H9 (cell line): ENCODE measurements at regions not wholly inside any gene's neighbourhood (a gene's known extent, or its start where the extent isn't known, plus 50 kb on each side); places are given as distances from the start of the nearest gene placed in this dataset.

Experiments
- DNase-seq: peaks from one replicate; pipeline ENCODE4 v3.0.0-alpha.2; 2017
- H2AFZ ChIP-seq: one replicate; pipeline ENCODE4 v1.6.1; 2013; ENCODE audit warnings: mild to moderate bottlenecking, low read length, control low read depth, moderate library complexity
- H2AK5ac ChIP-seq: 2 replicates; pipeline ENCODE4 v1.6.1; 2013; ENCODE audit warnings: low read length, control low read depth, mixed read lengths; ENCODE audit not compliant: insufficient read length
- H2BK120ac ChIP-seq: one replicate; pipeline ENCODE4 v1.6.1; 2013; ENCODE audit warnings: low read depth, mild to moderate bottlenecking, low read length, control low read depth, inconsistent platforms; ENCODE audit not compliant: poor library complexity, severe bottlenecking
- H2BK12ac ChIP-seq: 2 replicates; pipeline ENCODE4 v1.6.1; 2013; ENCODE audit warnings: low read length, control low read depth, mixed read lengths, low read depth; ENCODE audit not compliant: insufficient read length
- H2BK15ac ChIP-seq: 2 replicates; pipeline ENCODE4 v1.6.1; 2013; ENCODE audit warnings: low read depth, low read length, control low read depth
- H2BK20ac ChIP-seq: one replicate; pipeline ENCODE4 v1.6.1; 2013; ENCODE audit warnings: low read depth, mild to moderate bottlenecking, low read length, control low read depth, inconsistent platforms; ENCODE audit not compliant: poor library complexity, severe bottlenecking
- H2BK5ac ChIP-seq: 2 replicates; pipeline ENCODE4 v1.6.1; 2013; ENCODE audit warnings: low read length, control low read depth, mixed read lengths; ENCODE audit not compliant: insufficient read length
- H3K14ac ChIP-seq: 2 replicates; pipeline ENCODE4 v1.6.1; 2013; ENCODE audit warnings: low read length, control low read depth; ENCODE audit not compliant: insufficient read depth
- H3K18ac ChIP-seq: 2 replicates; pipeline ENCODE4 v1.6.1; 2013; ENCODE audit warnings: low read depth, mild to moderate bottlenecking, mixed read lengths, low read length, control low read depth; ENCODE audit not compliant: insufficient read length
- H3K23ac ChIP-seq: 2 replicates; pipeline ENCODE4 v1.6.1; 2013; ENCODE audit warnings: low read length, control low read depth, mixed read lengths, low read depth; ENCODE audit not compliant: insufficient read length
- H3K23me2 ChIP-seq: 2 replicates; pipeline ENCODE4 v1.6.1; 2013; ENCODE audit warnings: low read depth, mild to moderate bottlenecking, mixed read lengths, low read length, control low read depth; ENCODE audit not compliant: insufficient read length, poor library complexity, severe bottlenecking
- H3K27ac ChIP-seq: 2 replicates; pipeline ENCODE4 v1.5.1; 2013; ENCODE audit warnings: low read length, control low read depth, mixed read lengths, low read depth; ENCODE audit not compliant: insufficient read length
- H3K27me3 ChIP-seq: 2 replicates; pipeline ENCODE4 v1.6.1; 2013; ENCODE audit warnings: low read length, control low read depth, inconsistent platforms; ENCODE audit not compliant: insufficient read depth
- H3K4ac ChIP-seq: 2 replicates; pipeline ENCODE4 v1.6.1; 2013; ENCODE audit warnings: low read depth, mild to moderate bottlenecking, control low read depth, inconsistent platforms, low read length, moderate library complexity
- H3K4me1 ChIP-seq: 2 replicates; pipeline ENCODE4 v1.6.1; 2013; ENCODE audit warnings: low read length, control low read depth, inconsistent platforms; ENCODE audit not compliant: insufficient read depth
- H3K4me2 ChIP-seq: 2 replicates; pipeline ENCODE4 v1.6.1; 2013; ENCODE audit warnings: low read length, control low read depth, mixed read lengths; ENCODE audit not compliant: insufficient read length, insufficient read depth
- H3K56ac ChIP-seq: 2 replicates; pipeline ENCODE4 v1.6.1; 2013; ENCODE audit warnings: low read depth, mild to moderate bottlenecking, mixed read lengths, low read length, control low read depth; ENCODE audit not compliant: insufficient read length
- H3K79me1 ChIP-seq: 2 replicates; pipeline ENCODE4 v1.6.1; 2013; ENCODE audit warnings: low read depth, mild to moderate bottlenecking, moderate library complexity, low read length, control low read depth, inconsistent platforms; ENCODE audit not compliant: insufficient read depth, poor library complexity, severe bottlenecking
- H3K79me2 ChIP-seq: 2 replicates; pipeline ENCODE4 v1.6.1; 2013; ENCODE audit warnings: low read length, control low read depth, inconsistent platforms; ENCODE audit not compliant: insufficient read depth
- H3K9ac ChIP-seq: 2 replicates; pipeline ENCODE4 v1.6.1; 2013; ENCODE audit warnings: low read length, control low read depth, mixed read lengths; ENCODE audit not compliant: insufficient read length; ENCODE audit errors: extremely low read depth
- H3K9me3 ChIP-seq: one replicate; pipeline ENCODE4 v1.6.1; 2013; ENCODE audit warnings: low read depth, low read length, inconsistent platforms; ENCODE audit not compliant: control insufficient read depth
- H3T11ph ChIP-seq: one replicate; pipeline ENCODE4 v1.6.1; 2013; ENCODE audit warnings: mild to moderate bottlenecking, low read length, control low read depth, inconsistent platforms
- H4K20me1 ChIP-seq: one replicate; pipeline ENCODE4 v1.6.1; 2013; ENCODE audit not compliant: control insufficient read depth, insufficient read length, insufficient read depth
- H4K5ac ChIP-seq: 2 replicates; pipeline ENCODE4 v1.6.1; 2013; ENCODE audit warnings: low read depth, mild to moderate bottlenecking, mixed read lengths, low read length, control low read depth; ENCODE audit not compliant: insufficient read length
- H4K8ac ChIP-seq: replicated peaks from 2 replicates; pipeline ENCODE4 v1.6.1; 2013; ENCODE audit warnings: low read length, control low read depth, mixed read lengths, low read depth; ENCODE audit not compliant: insufficient read length
- H4K91ac ChIP-seq: 2 replicates; pipeline ENCODE4 v1.6.1; 2013; ENCODE audit warnings: low read depth, mild to moderate bottlenecking, moderate library complexity, mixed read lengths, low read length, control low read depth; ENCODE audit not compliant: insufficient read length
- H3K27ac Mint-ChIP-seq, 3 experiments: 2 replicates in 2 of 3; 3 replicates in 1 of 3; pipeline ENCODE4 v1.8.0; 2020 to 2021; ENCODE audit warnings: mixed read lengths in 3 of 3, mild to moderate bottlenecking in 1 of 3, moderate library complexity in 1 of 3
- H3K27me3 Mint-ChIP-seq: 2 replicates; pipeline ENCODE4 v1.8.0; 2021; ENCODE audit warnings: low read depth, mild to moderate bottlenecking, moderate library complexity, mixed read lengths
- H3K36me3 Mint-ChIP-seq, 3 experiments: 2 replicates in 2 of 3; 3 replicates in 1 of 3; pipeline ENCODE4 v1.8.0; 2020 to 2021; ENCODE audit warnings: low read depth in 3 of 3, mixed read lengths in 3 of 3; ENCODE audit not compliant: insufficient read depth in 1 of 3
- H3K4me1 Mint-ChIP-seq, 2 experiments: 2 replicates each; pipeline ENCODE4 v1.8.0; 2020; ENCODE audit warnings: mixed read lengths in 2 of 2
- H3K4me3 Mint-ChIP-seq, 2 experiments: 2 replicates in 1 of 2; 3 replicates in 1 of 2; pipeline ENCODE4 v1.8.0; 2020 to 2021; ENCODE audit warnings: mild to moderate bottlenecking in 2 of 2, mixed read lengths in 2 of 2, moderate library complexity in 1 of 2
- H3K9me3 Mint-ChIP-seq, 2 experiments: 2 replicates in 1 of 2; 3 replicates in 1 of 2; pipeline ENCODE4 v1.8.0; 2020; ENCODE audit warnings: mild to moderate bottlenecking in 2 of 2, mixed read lengths in 2 of 2, moderate library complexity in 1 of 2
- WGBS: extraction: QIAGEN DNeasy Blood & Tissue Kit; methylation state at CpG from one replicate; pipeline ENCODE4 v1.1.7; 2013; ENCODE audit warnings: missing lambda C conversion rate, low lambda C conversion rate, mixed read lengths; ENCODE audit not compliant: insufficient read length; ENCODE audit errors: extremely low coverage; 5-methylcytosine and 5-hydroxymethylcytosine counted together
- TF ChIP-seq, protein P1 (sequence below): fragments of 200-600 bp; sonication (generic); conservative IDR thresholded peaks from 3 replicates; pipeline ENCODE4 v1.8.0; 2021; ENCODE audit warnings: antibody characterized with exemption, mild to moderate bottlenecking

- no peaks in the 10 kb centered on the region for H3K79me1 ChIP-seq
- no peaks in the 10 kb centered on the region for H3K27me3 ChIP-seq
- H3K4me1 ChIP-seq: no peaks in the 10 kb centered on the region
- no peak overlapping the region for H3K18ac ChIP-seq
- no peaks in the 10 kb centered on the region for H3K27me3 Mint-ChIP-seq
- H2BK12ac ChIP-seq: no peak overlapping the region
- H3K4me3 Mint-ChIP-seq: no peak overlapping the region
- no peak overlapping the region for H2BK20ac ChIP-seq
- H3K23me2 ChIP-seq: no peaks in the 10 kb centered on the region
- no peaks in the 10 kb centered on the region for H3K9me3 ChIP-seq
- peaks cover 0 to 2% of the 10 kb centered on the region in 2 experiments; a peak in 1 of 5 replicates for H3K9me3 Mint-ChIP-seq
- H3K27ac Mint-ChIP-seq: no peak overlapping the region
- no peak overlapping the region for H3K14ac ChIP-seq
- H3K79me2 ChIP-seq: no peaks in the 10 kb centered on the region
- no peaks in the 10 kb centered on the region for H4K20me1 ChIP-seq
- no peak overlapping the region for H3K9ac ChIP-seq
- no peak overlapping the region for H3K56ac ChIP-seq
- no peak overlapping the region for H3T11ph ChIP-seq
- TF ChIP-seq, protein P1, sequence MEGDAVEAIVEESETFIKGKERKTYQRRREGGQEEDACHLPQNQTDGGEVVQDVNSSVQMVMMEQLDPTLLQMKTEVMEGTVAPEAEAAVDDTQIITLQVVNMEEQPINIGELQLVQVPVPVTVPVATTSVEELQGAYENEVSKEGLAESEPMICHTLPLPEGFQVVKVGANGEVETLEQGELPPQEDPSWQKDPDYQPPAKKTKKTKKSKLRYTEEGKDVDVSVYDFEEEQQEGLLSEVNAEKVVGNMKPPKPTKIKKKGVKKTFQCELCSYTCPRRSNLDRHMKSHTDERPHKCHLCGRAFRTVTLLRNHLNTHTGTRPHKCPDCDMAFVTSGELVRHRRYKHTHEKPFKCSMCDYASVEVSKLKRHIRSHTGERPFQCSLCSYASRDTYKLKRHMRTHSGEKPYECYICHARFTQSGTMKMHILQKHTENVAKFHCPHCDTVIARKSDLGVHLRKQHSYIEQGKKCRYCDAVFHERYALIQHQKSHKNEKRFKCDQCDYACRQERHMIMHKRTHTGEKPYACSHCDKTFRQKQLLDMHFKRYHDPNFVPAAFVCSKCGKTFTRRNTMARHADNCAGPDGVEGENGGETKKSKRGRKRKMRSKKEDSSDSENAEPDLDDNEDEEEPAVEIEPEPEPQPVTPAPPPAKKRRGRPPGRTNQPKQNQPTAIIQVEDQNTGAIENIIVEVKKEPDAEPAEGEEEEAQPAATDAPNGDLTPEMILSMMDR: no peak
- DNase-seq: no peak
- H4K8ac ChIP-seq: no peak overlapping the region
- H2AFZ ChIP-seq: no peak overlapping the region
- H4K5ac ChIP-seq: no peak overlapping the region
- no peak overlapping the region for H4K91ac ChIP-seq
- H3K4me1 Mint-ChIP-seq: no peaks in the 10 kb centered on the region; a peak in 1 of 4 replicates
- no peak overlapping the region for H2BK5ac ChIP-seq
- no peak overlapping the region for H3K27ac ChIP-seq
- no peak overlapping the region for H3K4me2 ChIP-seq
- no peak overlapping the region for H2BK120ac ChIP-seq
- H2BK15ac ChIP-seq: no peak overlapping the region
- no peak overlapping the region for H2AK5ac ChIP-seq
- H3K23ac ChIP-seq: no peak overlapping the region
- H3K36me3 Mint-ChIP-seq: no peaks in the 10 kb centered on the region; a peak in 1 of 7 replicates
- WGBS: no CpG with 5 or more reads among the region's 3 CpGs
- no peak overlapping the region for H3K4ac ChIP-seq
Observed at GRCh38 chr3:67860429-67860828, 206.0 kb upstream of the SUCLG2 start.
